Coronary artery (tissue), 2 donors: ENCODE measurements at regions not wholly inside any gene's neighbourhood (a gene's known extent, or its start where the extent isn't known, plus 50 kb on each side); places are given as distances from the start of the nearest gene placed in this dataset.
A peak's percentile ranks its signal among the peaks of the same experiment; 100 is the strongest.

Source experiments
- DNase-seq: peaks from one replicate; pipeline ENCODE4 v3.0.0-alpha.2; 2017; ENCODE audit warnings: low spot score
- H3K27ac ChIP-seq, 2 donors: fragments of 200-600 bp; sonication (generic); one replicate each; pipeline ENCODE4 v1.5.1; 2016 to 2019
- H3K4me3 ChIP-seq: fragments of 200-600 bp; sonication (generic); 2 replicates; pipeline ENCODE4 v1.5.1; 2016; ENCODE audit warnings: mild to moderate bottlenecking, moderate library complexity
- TF ChIP-seq, protein P1 (sequence below): fragments of 200-600 bp; sonication (generic); IDR thresholded peaks from one replicate; pipeline ENCODE4 v1.5.1; 2019; ENCODE audit warnings: antibody characterized with exemption

DNA sequence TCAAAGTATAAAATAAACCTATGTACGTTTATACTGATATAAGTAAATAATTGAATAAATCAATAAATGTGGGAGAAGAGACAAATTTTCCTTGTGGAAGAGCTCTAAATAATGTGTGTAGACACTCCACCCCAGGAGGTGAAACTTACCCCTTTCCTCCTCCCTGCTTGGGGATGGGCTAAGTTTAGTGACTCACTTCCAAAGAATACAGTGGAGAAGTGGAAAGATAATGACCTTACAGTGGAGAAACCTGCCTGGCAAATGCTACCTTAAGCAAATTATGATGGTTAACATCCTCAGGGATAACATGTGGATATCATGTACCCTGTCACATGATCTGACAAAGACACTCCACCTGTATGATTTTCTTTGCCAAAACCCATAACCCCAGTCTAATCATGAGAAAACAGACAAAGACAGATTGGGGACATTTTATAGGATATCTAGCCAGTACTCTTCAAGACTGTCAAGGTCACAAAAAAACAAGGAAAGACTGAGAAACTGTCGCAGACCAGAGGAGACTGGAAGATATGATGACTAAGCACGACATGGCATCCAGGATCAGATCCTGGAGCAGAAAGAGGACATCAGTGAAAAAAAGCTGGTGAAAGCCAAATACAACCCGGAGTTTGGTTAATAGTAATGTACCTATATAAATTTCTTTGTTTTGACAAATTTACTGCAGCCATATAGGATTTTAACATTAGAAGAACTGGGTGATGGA is 195.5 kb upstream of the PRDM1 start:
- no peak overlapping the region for H3K4me3 ChIP-seq
- H3K27ac ChIP-seq, result no peak overlapping the region
- DNase-seq, result no peak
- TF ChIP-seq, protein P1, sequence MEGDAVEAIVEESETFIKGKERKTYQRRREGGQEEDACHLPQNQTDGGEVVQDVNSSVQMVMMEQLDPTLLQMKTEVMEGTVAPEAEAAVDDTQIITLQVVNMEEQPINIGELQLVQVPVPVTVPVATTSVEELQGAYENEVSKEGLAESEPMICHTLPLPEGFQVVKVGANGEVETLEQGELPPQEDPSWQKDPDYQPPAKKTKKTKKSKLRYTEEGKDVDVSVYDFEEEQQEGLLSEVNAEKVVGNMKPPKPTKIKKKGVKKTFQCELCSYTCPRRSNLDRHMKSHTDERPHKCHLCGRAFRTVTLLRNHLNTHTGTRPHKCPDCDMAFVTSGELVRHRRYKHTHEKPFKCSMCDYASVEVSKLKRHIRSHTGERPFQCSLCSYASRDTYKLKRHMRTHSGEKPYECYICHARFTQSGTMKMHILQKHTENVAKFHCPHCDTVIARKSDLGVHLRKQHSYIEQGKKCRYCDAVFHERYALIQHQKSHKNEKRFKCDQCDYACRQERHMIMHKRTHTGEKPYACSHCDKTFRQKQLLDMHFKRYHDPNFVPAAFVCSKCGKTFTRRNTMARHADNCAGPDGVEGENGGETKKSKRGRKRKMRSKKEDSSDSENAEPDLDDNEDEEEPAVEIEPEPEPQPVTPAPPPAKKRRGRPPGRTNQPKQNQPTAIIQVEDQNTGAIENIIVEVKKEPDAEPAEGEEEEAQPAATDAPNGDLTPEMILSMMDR, result no peak

DNA sequence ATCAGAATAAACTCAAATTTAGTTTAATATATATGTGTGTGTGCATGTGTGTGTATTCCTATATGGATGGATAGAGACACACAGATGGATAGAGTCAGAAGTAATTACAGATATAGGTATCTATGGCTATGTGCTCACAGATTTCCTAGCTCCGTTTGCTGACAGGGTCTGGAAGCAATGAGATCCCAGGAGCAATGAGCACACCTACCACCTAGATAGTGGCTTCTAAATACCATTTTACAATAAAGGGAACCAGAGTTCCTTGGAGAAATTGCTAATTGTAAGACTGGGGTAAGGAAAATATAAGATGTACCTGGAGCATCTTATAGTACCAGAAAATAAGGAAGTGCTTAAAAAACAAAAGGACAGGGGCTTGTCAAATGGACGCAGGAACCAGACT is 196.2 kb upstream of the PRDM1 start:
- H3K27ac ChIP-seq, result no peak overlapping the region
- DNase-seq, result no peak
- TF ChIP-seq, protein P1, result no peak
- no peak overlapping the region for H3K4me3 ChIP-seq

DNA sequence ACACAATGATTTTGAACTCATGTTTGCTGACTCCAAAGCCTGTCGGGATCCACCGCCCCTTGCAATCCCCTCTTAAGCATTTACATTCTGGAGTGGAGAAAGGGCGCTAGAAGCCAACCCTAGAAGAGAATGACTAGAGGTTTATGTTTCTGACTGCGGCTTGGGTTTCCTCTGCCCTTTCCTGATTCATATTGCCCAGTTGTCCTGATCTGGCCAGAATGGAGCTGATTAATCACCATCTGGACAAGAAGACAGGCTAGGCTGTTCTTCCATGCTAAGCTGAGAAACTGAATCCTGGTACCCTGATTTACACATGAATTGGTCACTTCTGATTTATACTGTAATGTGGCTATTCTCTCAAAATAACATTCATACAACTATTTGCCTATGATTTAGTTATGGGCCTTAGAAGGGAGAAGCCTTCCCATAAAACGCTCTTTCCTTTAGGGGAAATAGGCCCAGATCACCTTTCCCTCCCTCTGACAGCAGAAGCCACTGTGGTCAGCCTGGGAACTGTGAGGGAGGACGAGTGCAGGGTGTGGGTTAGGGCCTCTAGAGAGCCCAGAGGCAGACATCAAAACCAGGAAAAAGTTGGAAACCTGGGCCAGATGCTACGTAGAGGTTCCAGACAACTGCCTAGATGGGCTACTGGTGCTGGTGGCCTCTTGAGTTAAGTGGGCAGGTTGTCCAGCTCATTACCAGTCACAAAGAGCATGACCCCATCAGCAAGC is 199.2 kb upstream of the PRDM1 start:
- Histone ChIP-seq H3K4me3 (no peak overlapping the region), H3K27ac (no peak overlapping the region)
- no peak for DNase-seq
- TF ChIP-seq, protein P1, result no peak

DNA sequence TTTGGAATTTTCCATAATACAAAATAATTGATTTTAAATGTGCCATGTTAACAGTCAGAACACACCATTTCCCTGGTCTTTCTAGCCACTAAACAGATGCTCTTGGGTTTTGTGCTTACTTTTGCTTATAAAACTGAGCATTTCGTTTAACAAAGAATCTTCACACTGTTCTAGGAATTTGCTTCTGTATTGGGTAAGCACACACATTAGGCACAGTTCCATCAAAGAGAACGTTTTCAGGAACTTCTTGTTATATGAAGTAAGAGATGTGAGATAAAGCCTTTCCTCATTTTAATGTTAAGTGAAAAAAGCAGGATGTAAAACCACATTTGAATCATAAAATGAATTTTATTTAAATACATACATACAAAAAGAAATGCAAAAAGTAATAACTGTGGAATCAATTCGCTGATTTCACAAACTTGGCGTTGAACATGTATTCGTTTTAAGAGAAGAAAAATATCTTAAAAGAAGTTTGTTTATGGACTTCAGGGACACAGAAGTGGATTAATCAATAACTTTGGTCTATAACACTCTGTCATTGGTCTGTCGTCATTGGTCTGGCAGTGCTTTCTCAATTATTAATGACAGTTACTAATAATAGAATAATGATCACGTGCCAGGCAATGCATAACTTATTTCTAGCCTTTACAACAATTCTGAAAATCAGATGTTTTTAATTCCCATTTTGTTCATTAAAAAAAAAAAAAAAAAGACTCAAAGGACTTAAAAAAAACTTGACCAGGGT is 199.9 kb upstream of the PRDM1 start:
- TF ChIP-seq, protein P1, result no peak
- no peak overlapping the region for H3K27ac ChIP-seq
- no peak overlapping the region for H3K4me3 ChIP-seq
- no peak for DNase-seq

DNA sequence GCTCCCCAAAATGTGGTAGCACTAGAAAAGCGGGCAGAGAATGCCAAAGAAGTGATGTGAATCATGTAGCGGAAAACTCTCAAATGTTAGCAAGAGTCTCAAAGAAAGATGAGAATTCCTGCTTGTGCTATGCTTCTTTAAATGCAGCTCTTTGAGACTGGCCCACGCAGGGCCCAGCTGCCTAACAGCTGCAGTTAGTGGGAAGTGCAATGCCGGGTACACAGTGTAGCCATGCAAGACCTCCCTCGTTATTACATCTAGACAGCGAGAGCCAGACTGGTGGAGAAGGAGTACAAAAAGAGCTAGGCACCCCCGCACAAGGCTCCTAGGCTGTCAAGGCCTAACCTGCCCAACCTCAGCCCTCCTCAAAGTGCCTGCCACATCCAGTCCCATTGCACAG is 201.7 kb upstream of the PRDM1 start:
- Histone ChIP-seq H3K4me3 (no peak overlapping the region), H3K27ac (no peak overlapping the region)
- DNase-seq, result no peak
- TF ChIP-seq, protein P1, result no peak

DNA sequence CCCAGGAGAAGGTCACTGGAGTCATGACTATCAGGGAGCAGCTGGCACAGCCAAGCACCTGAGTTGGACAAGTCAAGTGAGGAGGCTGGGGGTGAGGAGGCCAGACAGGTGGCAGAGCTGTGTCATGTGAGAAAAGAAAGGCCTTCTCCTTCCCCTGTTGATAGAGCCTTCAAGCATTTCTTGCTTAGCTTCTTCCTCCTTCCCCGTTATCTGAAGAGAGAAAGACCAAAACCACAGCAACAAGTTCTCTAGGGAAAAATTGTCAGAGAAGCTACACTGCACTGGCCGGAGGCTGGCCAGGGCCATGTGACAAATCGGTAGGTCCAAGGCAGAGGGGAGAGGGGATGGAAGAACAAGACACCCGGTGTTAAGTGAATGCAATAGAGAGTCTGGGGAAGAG is 202.1 kb upstream of the PRDM1 start:
- H3K27ac ChIP-seq, result peak overlapping the region in 1 of 2 donors; percentile 4
- DNase-seq, result no peak
- TF ChIP-seq, protein P1, result no peak
- no peak overlapping the region for H3K4me3 ChIP-seq
